ENCODE measurements at regions not wholly inside any gene's neighbourhood (a gene's known extent, or its start where the extent isn't known, plus 50 kb on each side); places are given as distances from the start of the nearest gene placed in this dataset.

- no peaks in the 10 kb centered on the region for H3K27me3 Mint-ChIP-seq (ENCODE audit: low read depth)
- no peaks in the 10 kb centered on the region for H3K36me3 Mint-ChIP-seq (ENCODE audit: insufficient read depth in 1 of 3, low read depth in 3 of 3)
- no peaks in the 10 kb centered on the region for H3K4me1 ChIP-seq (ENCODE audit: insufficient read depth, low read length)
- no peaks in the 10 kb centered on the region for H3K23me2 ChIP-seq (ENCODE audit: insufficient read length, low read depth, low read length, poor library complexity, severe bottlenecking)
- H3K9ac ChIP-seq (ENCODE audit: extremely low read depth, insufficient read length, low read length) = no peak overlapping the region
- H3K4me2 ChIP-seq (ENCODE audit: insufficient read depth, insufficient read length, low read length) = no peak overlapping the region
- no peak overlapping the region for H3T11ph ChIP-seq (ENCODE audit: low read length)
- H2BK12ac ChIP-seq (ENCODE audit: insufficient read length, low read depth, low read length) = no peak overlapping the region
- no peaks in the 10 kb centered on the region for H3K79me2 ChIP-seq (ENCODE audit: insufficient read depth, low read length)
- H3K18ac ChIP-seq (ENCODE audit: insufficient read length, low read depth, low read length) = no peak overlapping the region
- H2AK5ac ChIP-seq (ENCODE audit: insufficient read length, low read length) = no peak overlapping the region
- no peak overlapping the region for H2BK120ac ChIP-seq (ENCODE audit: low read depth, low read length, poor library complexity, severe bottlenecking)
- no peak overlapping the region for H3K14ac ChIP-seq (ENCODE audit: insufficient read depth, low read length)
- H3K9me3 Mint-ChIP-seq = no peaks in the 10 kb centered on the region
- no peak overlapping the region for H3K27ac ChIP-seq (ENCODE audit: insufficient read length, low read depth, low read length)
- DNase-seq = no peak
- no peak overlapping the region for H3K23ac ChIP-seq (ENCODE audit: insufficient read length, low read depth, low read length)
- WGBS (ENCODE audit: extremely low coverage, insufficient read length, low lambda C conversion rate) = no CpG with 5 or more reads among the region's 2 CpGs
- H4K20me1 ChIP-seq (ENCODE audit: control insufficient read depth, insufficient read depth, insufficient read length) = no peaks in the 10 kb centered on the region
- H3K79me1 ChIP-seq (ENCODE audit: insufficient read depth, low read depth, low read length, poor library complexity, severe bottlenecking) = no peaks in the 10 kb centered on the region
- H4K5ac ChIP-seq (ENCODE audit: insufficient read length, low read depth, low read length) = no peak overlapping the region
- no peak overlapping the region for H2BK20ac ChIP-seq (ENCODE audit: low read depth, low read length, poor library complexity, severe bottlenecking)
- H4K8ac ChIP-seq (replicated peaks; ENCODE audit: insufficient read length, low read depth, low read length) = no peak overlapping the region
- H4K91ac ChIP-seq (ENCODE audit: insufficient read length, low read depth, low read length) = no peak overlapping the region
- no peak overlapping the region for H2BK5ac ChIP-seq (ENCODE audit: insufficient read length, low read length)
- H2BK15ac ChIP-seq (ENCODE audit: low read depth, low read length) = no peak overlapping the region
- no peak overlapping the region for H2AFZ ChIP-seq (ENCODE audit: low read length)
- no peak overlapping the region for H3K4me3 Mint-ChIP-seq
- no peak for TF ChIP-seq CTCF (conservative IDR thresholded peaks at IDR 0.05)
- H3K4me1 Mint-ChIP-seq = peaks cover 0 to 4% of the 10 kb centered on the region in 2 experiments; a peak in 2 of 4 replicates
- no peaks in the 10 kb centered on the region for H3K27me3 ChIP-seq (ENCODE audit: insufficient read depth, low read length)
- no peak overlapping the region for H3K56ac ChIP-seq (ENCODE audit: insufficient read length, low read depth, low read length)
- no peak overlapping the region for H3K27ac Mint-ChIP-seq
- no peaks in the 10 kb centered on the region for H3K9me3 ChIP-seq (ENCODE audit: control insufficient read depth, low read depth, low read length)
- no peak overlapping the region for H3K4ac ChIP-seq (ENCODE audit: low read depth, low read length)
Observed at GRCh38 chr12:77728018-77728417, 102.7 kb upstream of the NAV3 start.
